ENCODE measurements at regions not wholly inside any gene's neighbourhood (a gene's known extent, or its start where the extent isn't known, plus 50 kb on each side); places are given as distances from the start of the nearest gene placed in this dataset.
"Not testable (repeated sequence)": the region's sequence is repeated elsewhere in the genome, so short reads cannot be mapped to it uniquely, and the experiment has no call there.

DNA sequence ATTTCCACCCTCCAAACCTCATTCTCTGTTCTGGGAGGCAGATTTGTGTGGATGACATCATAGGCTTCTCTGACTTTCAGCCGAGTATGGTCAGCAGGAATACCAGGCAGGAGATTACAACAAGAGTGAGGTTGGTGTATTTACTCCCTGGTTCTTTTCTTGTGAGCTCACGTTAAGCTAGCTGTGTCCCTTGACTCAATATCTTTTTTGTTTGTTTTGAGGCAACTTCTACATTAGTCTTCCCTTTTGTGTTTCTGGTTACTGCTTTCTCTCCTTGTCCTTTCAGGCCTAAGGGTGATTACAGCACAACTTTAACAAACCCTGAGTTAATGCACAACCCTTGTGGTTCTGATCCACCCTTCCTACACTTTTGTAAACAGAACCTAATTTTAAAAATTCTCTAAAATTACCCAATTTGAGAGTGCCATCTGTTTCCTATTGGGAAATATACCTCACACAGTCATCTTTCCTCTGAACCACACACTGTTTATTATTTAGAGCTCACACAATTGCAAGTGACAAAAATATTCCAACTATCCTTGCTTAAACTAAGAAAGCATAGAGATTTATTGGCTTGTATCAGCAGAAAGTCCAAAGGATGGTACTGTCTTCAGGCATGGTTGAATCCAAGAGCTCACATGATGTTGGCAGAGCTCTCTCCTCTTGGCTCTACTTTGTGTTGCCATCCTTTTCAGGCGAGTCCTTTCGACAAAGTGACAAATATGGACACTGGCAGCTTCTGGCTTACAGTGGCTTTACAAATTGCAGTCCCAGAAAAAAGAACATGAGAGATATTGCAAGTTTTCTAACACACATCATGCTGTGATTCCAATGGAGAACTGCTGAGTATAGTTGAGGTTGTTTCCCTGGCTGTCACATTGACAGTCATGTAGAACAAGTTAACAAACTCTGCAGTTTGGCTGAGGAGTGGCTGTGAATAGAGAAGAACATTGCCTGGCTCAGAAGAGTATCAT is 150.5 kb upstream of the DDIT4L start:
- H3K36me3 ChIP-seq (ENCODE audit: control insufficient read depth, insufficient read depth, low read length), result no peaks in the 10 kb centered on the region
- TF ChIP-seq, protein P1, sequence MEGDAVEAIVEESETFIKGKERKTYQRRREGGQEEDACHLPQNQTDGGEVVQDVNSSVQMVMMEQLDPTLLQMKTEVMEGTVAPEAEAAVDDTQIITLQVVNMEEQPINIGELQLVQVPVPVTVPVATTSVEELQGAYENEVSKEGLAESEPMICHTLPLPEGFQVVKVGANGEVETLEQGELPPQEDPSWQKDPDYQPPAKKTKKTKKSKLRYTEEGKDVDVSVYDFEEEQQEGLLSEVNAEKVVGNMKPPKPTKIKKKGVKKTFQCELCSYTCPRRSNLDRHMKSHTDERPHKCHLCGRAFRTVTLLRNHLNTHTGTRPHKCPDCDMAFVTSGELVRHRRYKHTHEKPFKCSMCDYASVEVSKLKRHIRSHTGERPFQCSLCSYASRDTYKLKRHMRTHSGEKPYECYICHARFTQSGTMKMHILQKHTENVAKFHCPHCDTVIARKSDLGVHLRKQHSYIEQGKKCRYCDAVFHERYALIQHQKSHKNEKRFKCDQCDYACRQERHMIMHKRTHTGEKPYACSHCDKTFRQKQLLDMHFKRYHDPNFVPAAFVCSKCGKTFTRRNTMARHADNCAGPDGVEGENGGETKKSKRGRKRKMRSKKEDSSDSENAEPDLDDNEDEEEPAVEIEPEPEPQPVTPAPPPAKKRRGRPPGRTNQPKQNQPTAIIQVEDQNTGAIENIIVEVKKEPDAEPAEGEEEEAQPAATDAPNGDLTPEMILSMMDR (IDR thresholded peaks at IDR 0.05; ENCODE audit: insufficient read depth, low read length, poor library complexity, severe bottlenecking), result no peak
- no peak for DNase-seq (ENCODE audit: extremely low read depth, insufficient read length)
- H3K4me3 ChIP-seq (replicated peaks; ENCODE audit: low read depth, low read length), result no peak overlapping the region
- no peaks in the 10 kb centered on the region for H3K27me3 ChIP-seq (replicated peaks; ENCODE audit: control insufficient read depth, insufficient read depth, low read length)

DNA sequence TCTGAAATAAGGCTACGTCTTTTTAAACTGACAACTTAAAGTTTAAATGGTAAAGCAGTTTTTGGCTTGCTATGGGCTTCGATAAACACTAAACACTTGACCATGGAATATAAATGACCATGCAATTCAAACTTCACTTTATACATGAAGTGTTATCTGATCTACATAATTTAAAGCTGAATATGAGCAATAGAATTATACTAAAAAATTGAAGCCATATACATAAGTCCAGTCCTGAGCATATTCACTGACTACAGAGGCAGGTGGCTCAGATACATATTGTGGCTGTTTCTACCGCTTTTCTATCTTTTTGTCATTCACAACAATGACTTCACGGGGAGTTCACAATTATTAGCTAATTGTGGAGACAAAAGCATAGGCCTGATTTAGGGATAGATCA is 149.6 kb upstream of the DDIT4L start:
- no peaks in the 10 kb centered on the region for H3K27me3 ChIP-seq (replicated peaks; ENCODE audit: control insufficient read depth, insufficient read depth, low read length)
- H3K36me3 ChIP-seq (ENCODE audit: control insufficient read depth, insufficient read depth, low read length), result no peaks in the 10 kb centered on the region
- DNase-seq (ENCODE audit: extremely low read depth, insufficient read length), result no peak
- TF ChIP-seq, protein P1 (IDR thresholded peaks at IDR 0.05; ENCODE audit: insufficient read depth, low read length, poor library complexity, severe bottlenecking), result no peak
- no peak overlapping the region for H3K4me3 ChIP-seq (replicated peaks; ENCODE audit: low read depth, low read length)

DNA sequence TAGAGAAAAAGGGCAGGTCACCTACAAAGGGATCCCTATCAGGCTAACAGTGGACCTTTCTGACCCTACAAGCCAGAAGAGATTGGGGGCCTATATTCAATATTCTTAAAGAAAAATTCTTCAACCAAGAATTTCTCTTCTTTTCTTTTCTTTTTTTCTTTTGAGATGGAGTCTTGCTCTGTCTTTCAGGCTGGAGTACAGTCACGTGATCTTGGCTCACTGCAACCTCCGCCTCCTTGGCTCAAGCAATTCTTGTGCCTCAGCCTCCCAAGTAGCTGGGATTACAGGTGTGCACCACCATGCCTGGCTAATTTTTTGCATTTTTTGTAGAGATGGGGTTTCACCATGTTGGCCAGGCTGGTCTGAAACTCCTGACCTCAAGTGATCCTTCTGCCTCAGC is 143.2 kb upstream of the DDIT4L start:
- H3K27me3 ChIP-seq (replicated peaks; ENCODE audit: control insufficient read depth, insufficient read depth, low read length); DNase-seq (ENCODE audit: extremely low read depth, insufficient read length); H3K36me3 ChIP-seq (ENCODE audit: control insufficient read depth, insufficient read depth, low read length); H3K4me3 ChIP-seq (replicated peaks; ENCODE audit: low read depth, low read length): not testable (repeated sequence)

DNA sequence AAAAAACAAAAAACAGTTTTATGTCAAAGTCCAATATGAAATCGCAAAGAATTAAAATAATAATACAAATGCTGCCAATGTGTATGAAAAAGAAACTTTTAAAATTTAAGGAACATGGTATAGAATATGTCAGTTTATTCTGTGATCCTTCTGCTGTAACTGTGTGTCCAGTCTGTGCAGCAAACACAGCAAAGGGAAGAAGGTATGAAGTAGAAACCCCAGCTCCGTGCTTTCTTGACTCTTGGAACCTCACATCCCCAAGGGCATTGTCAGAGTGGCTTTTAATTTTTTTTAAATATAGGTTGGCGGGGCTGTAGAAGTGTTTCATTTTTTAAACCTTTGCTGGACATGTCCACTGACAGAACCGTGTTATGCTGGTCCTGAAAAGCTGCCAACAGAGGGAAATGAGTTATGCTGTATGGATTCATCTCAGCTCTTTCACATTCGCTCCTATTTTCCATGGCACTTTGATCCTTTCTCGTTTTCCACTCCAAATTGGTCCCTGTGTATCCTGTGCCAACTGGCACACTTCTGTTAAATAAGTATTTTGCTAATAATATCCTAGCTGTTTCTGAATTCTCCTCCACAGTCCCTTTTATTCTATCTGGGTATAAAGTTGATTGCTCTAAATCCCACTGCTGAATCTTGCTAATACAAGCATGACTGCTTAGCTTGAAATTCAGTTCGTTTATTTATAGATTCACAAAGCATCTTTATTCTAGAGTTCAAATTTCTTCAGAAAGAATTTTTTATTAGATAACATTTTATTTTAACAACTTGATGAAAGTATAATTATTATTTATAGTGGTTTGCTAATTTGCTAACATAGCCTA is 127.0 kb upstream of the DDIT4L start:
- no peaks in the 10 kb centered on the region for H3K36me3 ChIP-seq (ENCODE audit: control insufficient read depth, insufficient read depth, low read length)
- TF ChIP-seq, protein P1 (IDR thresholded peaks at IDR 0.05; ENCODE audit: insufficient read depth, low read length, poor library complexity, severe bottlenecking), result no peak
- no peak for DNase-seq (ENCODE audit: extremely low read depth, insufficient read length)
- H3K27me3 ChIP-seq (replicated peaks; ENCODE audit: control insufficient read depth, insufficient read depth, low read length), result no peaks in the 10 kb centered on the region
- H3K4me3 ChIP-seq (replicated peaks; ENCODE audit: low read depth, low read length), result no peak overlapping the region

DNA sequence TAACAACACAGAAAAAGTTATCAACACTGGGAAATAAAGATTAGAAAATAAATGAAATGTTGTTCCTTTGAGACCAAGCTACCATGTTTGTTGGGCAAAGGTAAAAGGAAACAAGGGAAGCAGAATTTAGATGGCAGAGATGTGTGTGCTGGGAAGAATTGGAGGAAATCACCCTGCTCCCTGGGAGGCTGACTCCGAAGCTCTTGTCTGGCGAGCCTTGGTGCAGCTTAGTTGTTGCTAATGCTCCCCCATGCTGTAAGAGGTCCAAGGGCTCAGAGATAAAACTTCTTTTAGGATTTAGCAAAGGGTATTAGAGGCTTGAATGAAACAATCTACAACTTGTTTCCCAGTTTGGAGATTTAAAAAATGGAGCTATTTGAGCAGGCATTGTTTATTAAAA is 123.8 kb upstream of the DDIT4L start:
- Histone ChIP-seq H3K4me3 (replicated peaks; ENCODE audit: low read depth, low read length) (no peak overlapping the region), H3K36me3 (ENCODE audit: control insufficient read depth, insufficient read depth, low read length) (no peaks in the 10 kb centered on the region), H3K27me3 (replicated peaks; ENCODE audit: control insufficient read depth, insufficient read depth, low read length) (no peaks in the 10 kb centered on the region)
- DNase-seq (ENCODE audit: extremely low read depth, insufficient read length), result no peak
- TF ChIP-seq, protein P1 (IDR thresholded peaks at IDR 0.05; ENCODE audit: insufficient read depth, low read length, poor library complexity, severe bottlenecking), result no peak

Data from GM06990 (cell line).